Liver (tissue), 8 donors: ENCODE measurements at regions not wholly inside any gene's neighbourhood (a gene's known extent, or its start where the extent isn't known, plus 50 kb on each side); places are given as distances from the start of the nearest gene placed in this dataset.

Experiments used
- DNase-seq: peaks from one replicate; pipeline ENCODE4 v3.0.0-alpha.2; 2017; ENCODE audit warnings: low spot score
- H3K27ac ChIP-seq, 2 donors: one replicate each; pipeline ENCODE4 v1.7.0; 2013; ENCODE audit warnings: inconsistent platforms in 2 of 2, low read length in 2 of 2, control low read depth in 1 of 2, low read depth in 1 of 2, mild to moderate bottlenecking in 1 of 2
- H3K27me3 ChIP-seq, 4 donors: one replicate each; pipeline versions ENCODE4 v1.6.1 to v1.7.0; 2013; ENCODE audit warnings: low read length in 3 of 4, inconsistent platforms in 1 of 4, mild to moderate bottlenecking in 1 of 4, moderate library complexity in 1 of 4; ENCODE audit not compliant: control insufficient read depth in 4 of 4, insufficient read depth in 4 of 4
- H3K36me3 ChIP-seq, 4 donors: one replicate each; pipeline versions ENCODE4 v1.6.1 to v1.7.0; 2013; ENCODE audit warnings: low read length in 3 of 4, mild to moderate bottlenecking in 3 of 4, low read depth in 1 of 4, moderate library complexity in 1 of 4; ENCODE audit not compliant: control insufficient read depth in 4 of 4, insufficient read depth in 3 of 4
- H3K4me1 ChIP-seq, 4 donors: one replicate each; pipeline versions ENCODE4 v1.6.1 to v1.7.0; 2013; ENCODE audit warnings: low read length in 3 of 4, mild to moderate bottlenecking in 3 of 4, moderate library complexity in 1 of 4; ENCODE audit not compliant: control insufficient read depth in 4 of 4, insufficient read depth in 4 of 4
- H3K4me3 ChIP-seq, 3 donors: one replicate each; pipeline versions ENCODE4 v1.6.1 to v1.7.0; 2013; ENCODE audit warnings: low read length in 3 of 3, control low read depth in 1 of 3, low read depth in 1 of 3, mild to moderate bottlenecking in 1 of 3
- H3K9ac ChIP-seq, 2 donors: one replicate each; pipeline ENCODE4 v1.7.0; 2013; ENCODE audit warnings: low read length in 2 of 2, mild to moderate bottlenecking in 2 of 2, moderate library complexity in 2 of 2, control low read depth in 1 of 2, low read depth in 1 of 2
- H3K9me3 ChIP-seq, 4 donors: one replicate each; pipeline versions ENCODE4 v1.6.1 to v1.7.0; 2013; ENCODE audit warnings: low read length in 3 of 4; ENCODE audit not compliant: control insufficient read depth in 4 of 4
- FOXA2 ChIP-seq: IDR thresholded peaks from 2 replicates; pipeline ENCODE4 v1.6.1; 2016; ENCODE audit warnings: antibody characterized with exemption
- GABPA ChIP-seq, 2 donors: IDR thresholded peaks in 1 of 2; conservative IDR thresholded peaks in 1 of 2; 2 replicates each; pipeline ENCODE4 v1.6.1; 2016; ENCODE audit warnings: antibody characterized with exemption in 2 of 2, mild to moderate bottlenecking in 1 of 2, moderate library complexity in 1 of 2
- HNF4A ChIP-seq, 2 donors: conservative IDR thresholded peaks; 2 replicates each; pipeline ENCODE4 v1.6.1; 2016; ENCODE audit warnings: antibody characterized with exemption in 2 of 2, mild to moderate bottlenecking in 2 of 2
- NR2F2 ChIP-seq: IDR thresholded peaks from 2 replicates; pipeline ENCODE4 v1.6.1; 2016; ENCODE audit warnings: antibody characterized with exemption
- SP1 ChIP-seq: IDR thresholded peaks from 2 replicates; pipeline ENCODE4 v1.6.1; 2018; ENCODE audit warnings: antibody characterized with exemption, mild to moderate bottlenecking
- TAF1 ChIP-seq: conservative IDR thresholded peaks from 2 replicates; pipeline ENCODE4 v1.6.1; 2016; ENCODE audit warnings: antibody characterized with exemption, mild to moderate bottlenecking
- YY1 ChIP-seq: IDR thresholded peaks from 2 replicates; pipeline ENCODE4 v1.6.1; 2016; ENCODE audit warnings: antibody characterized with exemption, mild to moderate bottlenecking
- WGBS: extraction: QIAGEN DNeasy Blood & Tissue Kit; methylation state at CpG from one replicate; pipeline ENCODE4 v1.1.7; 2013; 5-methylcytosine and 5-hydroxymethylcytosine counted together
- TF ChIP-seq, protein P1 (sequence below): IDR thresholded peaks from 2 replicates; pipeline ENCODE4 v1.6.1; 2016; ENCODE audit warnings: antibody characterized with exemption, mild to moderate bottlenecking
- TF ChIP-seq, protein P2 (sequence below): IDR thresholded peaks from 2 replicates; pipeline ENCODE4 v1.6.1; 2016; ENCODE audit warnings: antibody characterized with exemption
- TF ChIP-seq, protein P3 (sequence below): IDR thresholded peaks from 2 replicates; pipeline ENCODE4 v1.6.1; 2016; ENCODE audit warnings: antibody characterized with exemption
- TF ChIP-seq, protein P4 (sequence below): fragments of 150-350 bp; IDR thresholded peaks from 2 replicates; pipeline ENCODE4 v1.5.1; 2017; ENCODE audit warnings: improper control_type of control experiment, low read depth, low read length; ENCODE audit not compliant: missing input control
- donor health status: healthy.
- donor health status: healthy.
- donor health status: healthy.
- donor health status: healthy.
- donor health status: healthy.

DNA sequence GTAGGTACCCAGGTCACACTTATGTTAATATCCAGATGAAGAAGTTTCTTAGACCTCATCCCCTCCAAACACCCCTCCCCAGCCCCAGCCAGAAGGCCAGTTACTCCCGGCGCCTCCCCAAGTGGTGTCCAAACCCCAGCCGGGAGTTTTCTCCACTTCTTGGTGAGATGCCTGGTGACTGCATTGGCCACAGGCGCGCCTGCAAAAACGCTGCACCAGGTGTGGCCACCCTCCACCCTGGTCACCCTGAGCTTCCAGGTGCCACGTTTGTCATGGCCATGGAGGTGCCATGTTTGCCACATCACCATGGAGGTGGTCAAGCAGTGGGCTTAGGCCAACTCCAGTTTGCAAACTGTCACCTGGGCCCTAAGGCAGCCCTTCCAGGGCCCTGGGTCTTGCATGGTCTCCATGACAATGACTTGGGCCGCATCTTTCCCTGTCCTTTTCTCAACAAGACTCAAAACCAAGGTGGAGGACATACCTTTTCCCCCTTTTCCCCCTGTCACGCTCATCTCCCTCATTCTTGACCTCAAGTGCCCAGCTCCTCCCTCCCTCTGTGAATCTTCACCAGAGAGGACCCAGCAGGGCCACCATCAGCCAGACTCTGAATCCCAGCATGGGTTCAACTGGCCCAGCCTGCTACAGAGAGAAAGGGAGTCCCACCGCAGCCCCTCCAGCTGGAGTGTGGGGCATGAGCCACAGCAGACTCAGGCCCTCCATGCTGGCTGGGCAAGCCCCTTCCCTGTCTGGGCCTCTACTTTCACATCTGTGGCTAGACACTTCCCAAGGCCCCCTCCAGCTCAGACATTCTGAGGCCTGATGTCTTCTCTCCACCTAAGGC, 125.9 kb upstream of the ZBTB40 start:
- Histone ChIP-seq H3K4me3 (no peak overlapping the region), H3K36me3 (no peaks in the 10 kb centered on the region), H3K27ac (no peak overlapping the region), H3K27me3 (no peaks in the 10 kb centered on the region), H3K9ac (no peak overlapping the region), H3K9me3 (peaks cover 0 to 2% (median 0%) of the 10 kb centered on the region in 4 donors), H3K4me1 (no peaks in the 10 kb centered on the region)
- DNase-seq, result peak; percentile 25
- TF ChIP-seq HNF4A (conservative IDR thresholded peaks at IDR 0.05) (no peak), SP1 (no peak), NR2F2 (no peak), FOXA2 (no peak), YY1 (no peak), GABPA (IDR thresholded peaks at IDR 0.05 in 1 of 2, conservative IDR thresholded peaks at IDR 0.05 in 1 of 2) (no peak), TAF1 (no peak)
- TF ChIP-seq, protein P1, sequence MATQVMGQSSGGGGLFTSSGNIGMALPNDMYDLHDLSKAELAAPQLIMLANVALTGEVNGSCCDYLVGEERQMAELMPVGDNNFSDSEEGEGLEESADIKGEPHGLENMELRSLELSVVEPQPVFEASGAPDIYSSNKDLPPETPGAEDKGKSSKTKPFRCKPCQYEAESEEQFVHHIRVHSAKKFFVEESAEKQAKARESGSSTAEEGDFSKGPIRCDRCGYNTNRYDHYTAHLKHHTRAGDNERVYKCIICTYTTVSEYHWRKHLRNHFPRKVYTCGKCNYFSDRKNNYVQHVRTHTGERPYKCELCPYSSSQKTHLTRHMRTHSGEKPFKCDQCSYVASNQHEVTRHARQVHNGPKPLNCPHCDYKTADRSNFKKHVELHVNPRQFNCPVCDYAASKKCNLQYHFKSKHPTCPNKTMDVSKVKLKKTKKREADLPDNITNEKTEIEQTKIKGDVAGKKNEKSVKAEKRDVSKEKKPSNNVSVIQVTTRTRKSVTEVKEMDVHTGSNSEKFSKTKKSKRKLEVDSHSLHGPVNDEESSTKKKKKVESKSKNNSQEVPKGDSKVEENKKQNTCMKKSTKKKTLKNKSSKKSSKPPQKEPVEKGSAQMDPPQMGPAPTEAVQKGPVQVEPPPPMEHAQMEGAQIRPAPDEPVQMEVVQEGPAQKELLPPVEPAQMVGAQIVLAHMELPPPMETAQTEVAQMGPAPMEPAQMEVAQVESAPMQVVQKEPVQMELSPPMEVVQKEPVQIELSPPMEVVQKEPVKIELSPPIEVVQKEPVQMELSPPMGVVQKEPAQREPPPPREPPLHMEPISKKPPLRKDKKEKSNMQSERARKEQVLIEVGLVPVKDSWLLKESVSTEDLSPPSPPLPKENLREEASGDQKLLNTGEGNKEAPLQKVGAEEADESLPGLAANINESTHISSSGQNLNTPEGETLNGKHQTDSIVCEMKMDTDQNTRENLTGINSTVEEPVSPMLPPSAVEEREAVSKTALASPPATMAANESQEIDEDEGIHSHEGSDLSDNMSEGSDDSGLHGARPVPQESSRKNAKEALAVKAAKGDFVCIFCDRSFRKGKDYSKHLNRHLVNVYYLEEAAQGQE, result no peak
- TF ChIP-seq, protein P2, sequence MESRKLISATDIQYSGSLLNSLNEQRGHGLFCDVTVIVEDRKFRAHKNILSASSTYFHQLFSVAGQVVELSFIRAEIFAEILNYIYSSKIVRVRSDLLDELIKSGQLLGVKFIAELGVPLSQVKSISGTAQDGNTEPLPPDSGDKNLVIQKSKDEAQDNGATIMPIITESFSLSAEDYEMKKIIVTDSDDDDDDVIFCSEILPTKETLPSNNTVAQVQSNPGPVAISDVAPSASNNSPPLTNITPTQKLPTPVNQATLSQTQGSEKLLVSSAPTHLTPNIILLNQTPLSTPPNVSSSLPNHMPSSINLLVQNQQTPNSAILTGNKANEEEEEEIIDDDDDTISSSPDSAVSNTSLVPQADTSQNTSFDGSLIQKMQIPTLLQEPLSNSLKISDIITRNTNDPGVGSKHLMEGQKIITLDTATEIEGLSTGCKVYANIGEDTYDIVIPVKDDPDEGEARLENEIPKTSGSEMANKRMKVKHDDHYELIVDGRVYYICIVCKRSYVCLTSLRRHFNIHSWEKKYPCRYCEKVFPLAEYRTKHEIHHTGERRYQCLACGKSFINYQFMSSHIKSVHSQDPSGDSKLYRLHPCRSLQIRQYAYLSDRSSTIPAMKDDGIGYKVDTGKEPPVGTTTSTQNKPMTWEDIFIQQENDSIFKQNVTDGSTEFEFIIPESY, result no peak
- TF ChIP-seq, protein P3, sequence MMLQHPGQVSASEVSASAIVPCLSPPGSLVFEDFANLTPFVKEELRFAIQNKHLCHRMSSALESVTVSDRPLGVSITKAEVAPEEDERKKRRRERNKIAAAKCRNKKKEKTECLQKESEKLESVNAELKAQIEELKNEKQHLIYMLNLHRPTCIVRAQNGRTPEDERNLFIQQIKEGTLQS, result no peak
- 96% methylated on average over 10 of the region's 10 CpGs for WGBS

DNA sequence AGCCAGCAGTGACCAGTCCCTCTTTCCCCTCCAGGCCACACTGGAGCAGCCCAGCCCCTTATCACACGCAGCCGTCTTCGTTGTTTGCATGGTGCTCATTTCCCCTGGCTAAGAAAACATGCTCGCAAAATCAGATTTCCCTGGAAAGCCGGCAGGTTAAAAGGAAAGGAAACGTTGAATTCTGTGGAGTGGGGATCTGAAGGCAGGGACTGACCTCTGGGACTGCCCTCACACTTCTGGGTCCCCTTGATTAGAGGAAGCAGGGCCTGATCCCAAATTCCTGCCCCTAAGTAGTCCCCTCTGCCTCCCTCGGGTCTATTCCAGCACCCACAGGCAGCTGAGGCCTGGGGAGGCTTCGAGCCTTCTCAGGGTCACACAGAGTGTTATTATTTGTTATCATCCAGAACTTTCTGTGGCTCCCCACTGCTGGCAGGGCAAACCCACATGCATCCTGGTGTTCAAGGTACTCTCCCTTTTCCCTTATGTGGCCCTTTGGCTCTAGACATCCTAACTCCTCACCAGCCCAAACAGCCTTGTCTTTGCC, 125.2 kb upstream of the ZBTB40 start:
- no peak for DNase-seq
- Histone ChIP-seq H3K9me3 (peaks cover 0 to 2% (median 0%) of the 10 kb centered on the region in 4 donors), H3K36me3 (no peaks in the 10 kb centered on the region), H3K4me3 (no peak overlapping the region), H3K27me3 (no peaks in the 10 kb centered on the region), H3K9ac (no peak overlapping the region), H3K27ac (no peak overlapping the region), H3K4me1 (no peaks in the 10 kb centered on the region)
- no peak for TF ChIP-seq FOXA2
- TF ChIP-seq, protein P4, sequence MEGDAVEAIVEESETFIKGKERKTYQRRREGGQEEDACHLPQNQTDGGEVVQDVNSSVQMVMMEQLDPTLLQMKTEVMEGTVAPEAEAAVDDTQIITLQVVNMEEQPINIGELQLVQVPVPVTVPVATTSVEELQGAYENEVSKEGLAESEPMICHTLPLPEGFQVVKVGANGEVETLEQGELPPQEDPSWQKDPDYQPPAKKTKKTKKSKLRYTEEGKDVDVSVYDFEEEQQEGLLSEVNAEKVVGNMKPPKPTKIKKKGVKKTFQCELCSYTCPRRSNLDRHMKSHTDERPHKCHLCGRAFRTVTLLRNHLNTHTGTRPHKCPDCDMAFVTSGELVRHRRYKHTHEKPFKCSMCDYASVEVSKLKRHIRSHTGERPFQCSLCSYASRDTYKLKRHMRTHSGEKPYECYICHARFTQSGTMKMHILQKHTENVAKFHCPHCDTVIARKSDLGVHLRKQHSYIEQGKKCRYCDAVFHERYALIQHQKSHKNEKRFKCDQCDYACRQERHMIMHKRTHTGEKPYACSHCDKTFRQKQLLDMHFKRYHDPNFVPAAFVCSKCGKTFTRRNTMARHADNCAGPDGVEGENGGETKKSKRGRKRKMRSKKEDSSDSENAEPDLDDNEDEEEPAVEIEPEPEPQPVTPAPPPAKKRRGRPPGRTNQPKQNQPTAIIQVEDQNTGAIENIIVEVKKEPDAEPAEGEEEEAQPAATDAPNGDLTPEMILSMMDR, result no peak
- TF ChIP-seq, protein P3, result no peak
- 82% methylated on average over 8 of the region's 8 CpGs for WGBS
